ENCODE measurements at regions not wholly inside any gene's neighbourhood (a gene's known extent, or its start where the extent isn't known, plus 50 kb on each side); places are given as distances from the start of the nearest gene placed in this dataset.

DNA sequence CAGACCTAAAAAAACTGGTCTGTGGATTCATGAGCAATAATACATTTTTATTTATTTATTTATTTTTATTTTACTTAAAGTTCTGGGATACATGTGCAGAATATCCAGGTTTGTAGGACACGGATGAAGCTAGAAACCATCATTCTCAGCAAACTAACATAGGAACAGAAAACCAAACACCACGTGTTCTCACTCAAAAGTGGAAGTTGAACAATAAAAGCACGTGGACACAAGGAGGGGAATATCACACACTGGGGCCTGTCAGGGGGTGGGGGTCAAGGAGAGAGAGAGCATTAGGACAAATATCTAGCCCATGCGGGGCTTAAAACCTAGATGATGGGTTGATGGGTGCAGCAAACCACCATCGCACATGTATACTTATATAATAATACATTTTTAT lies 705.9 kb downstream of the RAB28 start:
- TF ChIP-seq, protein P1, sequence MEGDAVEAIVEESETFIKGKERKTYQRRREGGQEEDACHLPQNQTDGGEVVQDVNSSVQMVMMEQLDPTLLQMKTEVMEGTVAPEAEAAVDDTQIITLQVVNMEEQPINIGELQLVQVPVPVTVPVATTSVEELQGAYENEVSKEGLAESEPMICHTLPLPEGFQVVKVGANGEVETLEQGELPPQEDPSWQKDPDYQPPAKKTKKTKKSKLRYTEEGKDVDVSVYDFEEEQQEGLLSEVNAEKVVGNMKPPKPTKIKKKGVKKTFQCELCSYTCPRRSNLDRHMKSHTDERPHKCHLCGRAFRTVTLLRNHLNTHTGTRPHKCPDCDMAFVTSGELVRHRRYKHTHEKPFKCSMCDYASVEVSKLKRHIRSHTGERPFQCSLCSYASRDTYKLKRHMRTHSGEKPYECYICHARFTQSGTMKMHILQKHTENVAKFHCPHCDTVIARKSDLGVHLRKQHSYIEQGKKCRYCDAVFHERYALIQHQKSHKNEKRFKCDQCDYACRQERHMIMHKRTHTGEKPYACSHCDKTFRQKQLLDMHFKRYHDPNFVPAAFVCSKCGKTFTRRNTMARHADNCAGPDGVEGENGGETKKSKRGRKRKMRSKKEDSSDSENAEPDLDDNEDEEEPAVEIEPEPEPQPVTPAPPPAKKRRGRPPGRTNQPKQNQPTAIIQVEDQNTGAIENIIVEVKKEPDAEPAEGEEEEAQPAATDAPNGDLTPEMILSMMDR (IDR thresholded peaks at IDR 0.05) = no peak
- TF ChIP-seq ZFX (IDR thresholded peaks at IDR 0.05; ENCODE audit: borderline replicate concordance) = no peak
